Caco-2 (cell line): ENCODE measurements at regions not wholly inside any gene's neighbourhood (a gene's known extent, or its start where the extent isn't known, plus 50 kb on each side); places are given as distances from the start of the nearest gene placed in this dataset.

ENCODE experiments used
- BruUV-seq: library from RNA; stranded (reverse); fragments of 400-500 nt; replicated peaks from 2 replicates; lab custom pipeline; 2021; lab: Mats Ljungman, UMichigan
- CTCF ChIA-PET: fragments of 300-600 bp; sonication (Branson Sonifier 250); formaldehyde crosslinking; loops from one replicate; lab custom pipeline; 2022; ENCODE audit warnings: antibody characterized with exemption; lab: Charles Lee
- POLR2A ChIA-PET: fragments of 300-600 bp; sonication (Branson Sonifier 250); formaldehyde crosslinking; loops from one replicate; lab custom pipeline; 2022; ENCODE audit warnings: antibody characterized with exemption; lab: Charles Lee
- DNase-seq, 2 experiments: peaks; one replicate each; pipeline versions ENCODE4 v3.0.0 to v3.0.0-alpha.2; 2020 to 2022
- H3K27me3 ChIP-seq: replicated peaks from 2 replicates; pipeline ENCODE4 v1.6.0; 2011; ENCODE audit warnings: low read length; ENCODE audit not compliant: control insufficient read depth, insufficient read depth
- H3K36me3 ChIP-seq: 2 replicates; pipeline ENCODE4 v1.5.1; 2011; ENCODE audit warnings: low read length; ENCODE audit not compliant: control insufficient read depth, insufficient read depth
- H3K4me1 ChIP-seq: fragments of 250-450 bp; sonication (Bioruptor Pico); 2 replicates; pipeline ENCODE4 v1.5.1; 2020; ENCODE audit warnings: mild to moderate bottlenecking
- H3K4me3 ChIP-seq: 2 replicates; pipeline ENCODE4 v1.5.1; 2011; ENCODE audit warnings: low read depth, mild to moderate bottlenecking, control low read depth, low read length
- H3K9me3 ChIP-seq: fragments of 250-450 bp; sonication (Bioruptor Pico); 2 replicates; pipeline ENCODE4 v1.5.1; 2020; ENCODE audit warnings: mild to moderate bottlenecking, moderate library complexity
- H3K27ac Mint-ChIP-seq: one replicate; pipeline ENCODE4 v1.8.0; 2022; ENCODE audit warnings: mixed read lengths; ENCODE audit not compliant: unreplicated experiment
- H3K27me3 Mint-ChIP-seq: one replicate; pipeline ENCODE4 v1.8.0; 2022; ENCODE audit warnings: mixed read lengths; ENCODE audit not compliant: insufficient read depth, unreplicated experiment
- H3K36me3 Mint-ChIP-seq: one replicate; pipeline ENCODE4 v1.8.0; 2022; ENCODE audit warnings: mild to moderate bottlenecking, mixed read lengths; ENCODE audit not compliant: insufficient read depth, unreplicated experiment
- H3K4me1 Mint-ChIP-seq: one replicate; pipeline ENCODE4 v1.8.0; 2022; ENCODE audit warnings: low read depth, mixed read lengths; ENCODE audit not compliant: unreplicated experiment
- H3K4me3 Mint-ChIP-seq: one replicate; pipeline ENCODE4 v1.8.0; 2022; ENCODE audit warnings: mild to moderate bottlenecking, moderate library complexity, mixed read lengths; ENCODE audit not compliant: unreplicated experiment
- H3K9me3 Mint-ChIP-seq: one replicate; pipeline ENCODE4 v1.8.0; 2022; ENCODE audit warnings: mixed read lengths; ENCODE audit not compliant: unreplicated experiment
- CTCF ChIP-seq, 2 experiments: fragments of 200-600 bp in 1 of 2; IDR thresholded peaks; 1 replicate in 1 of 2; 2 replicates in 1 of 2; pipeline versions ENCODE4 v1.5.1 to v1.8.0; 2011 to 2022; ENCODE audit warnings: antibody characterized with exemption in 1 of 2, control low read depth in 1 of 2, inconsistent platforms in 1 of 2, low read depth in 1 of 2, low read length in 1 of 2, mild to moderate bottlenecking in 1 of 2, moderate library complexity in 1 of 2; ENCODE audit not compliant: insufficient read depth in 1 of 2, severe bottlenecking in 1 of 2, unreplicated experiment in 1 of 2
- intact Hi-C: fragments of 100-400 bp; cut with micrococcal nuclease; formaldehyde crosslinking; loops from one replicate; pipeline ENCODE4 v1.10.0; 2022; ENCODE audit not compliant: unreplicated experiment

- CTCF ChIA-PET: no interaction called here
- no TSS peak for BruUV-seq
- DNase-seq: no peak
- H3K9me3 Mint-ChIP-seq: no peaks in the 10 kb centered on the region
- Histone ChIP-seq H3K27me3 (no peaks in the 10 kb centered on the region), H3K36me3 (no peaks in the 10 kb centered on the region), H3K4me3 (no peak overlapping the region), H3K9me3 (no peaks in the 10 kb centered on the region), H3K4me1 (no peaks in the 10 kb centered on the region)
- POLR2A ChIA-PET: no interaction called here
- peaks cover 10% of the 10 kb centered on the region for H3K27me3 Mint-ChIP-seq
- no peak overlapping the region for H3K27ac Mint-ChIP-seq
- H3K4me3 Mint-ChIP-seq: no peak overlapping the region
- H3K36me3 Mint-ChIP-seq: no peaks in the 10 kb centered on the region
- no peak for TF ChIP-seq CTCF (IDR thresholded peaks at IDR 0.05; ENCODE audit: insufficient read depth in 1 of 2, low read depth in 1 of 2, low read length in 1 of 2, severe bottlenecking in 1 of 2, unreplicated experiment in 1 of 2)
- intact Hi-C loops: no loop called here
- H3K4me1 Mint-ChIP-seq: no peaks in the 10 kb centered on the region
These were observed 422.1 kb upstream of the CDH5 start for GRCh38 chr16:65944361-65944760.

GRCh38 chr16:65940711-65941110 is 425.8 kb upstream of the CDH5 start:
- Mint-ChIP-seq H3K27me3 (peaks cover 3% of the 10 kb centered on the region), H3K4me1 (no peaks in the 10 kb centered on the region), H3K27ac (no peak overlapping the region), H3K36me3 (no peaks in the 10 kb centered on the region), H3K9me3 (peaks cover 4% of the 10 kb centered on the region), H3K4me3 (no peak overlapping the region)
- DNase-seq: no peak
- TF ChIP-seq CTCF (IDR thresholded peaks at IDR 0.05; ENCODE audit: insufficient read depth in 1 of 2, low read depth in 1 of 2, low read length in 1 of 2, severe bottlenecking in 1 of 2, unreplicated experiment in 1 of 2): no peak
- Histone ChIP-seq H3K4me1 (no peaks in the 10 kb centered on the region), H3K9me3 (no peaks in the 10 kb centered on the region), H3K27me3 (no peaks in the 10 kb centered on the region), H3K36me3 (no peaks in the 10 kb centered on the region), H3K4me3 (no peak overlapping the region)
- intact Hi-C loops: no loop called here
- BruUV-seq: no TSS peak
- POLR2A ChIA-PET: no interaction called here
- CTCF ChIA-PET: no interaction called here

GRCh38 chr16:65938083-65938482 is 428.4 kb upstream of the CDH5 start:
- H3K27me3 Mint-ChIP-seq: peaks cover 3% of the 10 kb centered on the region
- POLR2A ChIA-PET: no interaction called here
- TF ChIP-seq CTCF (IDR thresholded peaks at IDR 0.05; ENCODE audit: insufficient read depth in 1 of 2, low read depth in 1 of 2, low read length in 1 of 2, severe bottlenecking in 1 of 2, unreplicated experiment in 1 of 2): no peak
- Histone ChIP-seq H3K27me3 (no peaks in the 10 kb centered on the region), H3K36me3 (no peaks in the 10 kb centered on the region), H3K4me1 (no peaks in the 10 kb centered on the region), H3K4me3 (no peak overlapping the region), H3K9me3 (no peaks in the 10 kb centered on the region)
- DNase-seq: no peak
- H3K4me1 Mint-ChIP-seq: no peaks in the 10 kb centered on the region
- no peak overlapping the region for H3K27ac Mint-ChIP-seq
- CTCF ChIA-PET: no interaction called here
- intact Hi-C loops: no loop called here
- no peak overlapping the region for H3K4me3 Mint-ChIP-seq
- no TSS peak for BruUV-seq
- H3K9me3 Mint-ChIP-seq: peaks cover 19% of the 10 kb centered on the region
- no peaks in the 10 kb centered on the region for H3K36me3 Mint-ChIP-seq
